Kidney (tissue), 13 donors: ENCODE measurements at regions not wholly inside any gene's neighbourhood (a gene's known extent, or its start where the extent isn't known, plus 50 kb on each side); places are given as distances from the start of the nearest gene placed in this dataset.

Source experiments
- DNase-seq, 5 donors: peaks; one replicate each; pipeline ENCODE4 v3.0.0-alpha.2; 2013 to 2020
- FAIRE-seq: peaks from 2 replicates; lab custom pipeline; 2012; peaks lifted over from hg19 to GRCh38; lab: Jason Lieb, UNC
- H3K27ac ChIP-seq, 2 donors: one replicate each; pipeline ENCODE4 v1.7.0; 2013; ENCODE audit warnings: low read depth in 2 of 2, low read length in 2 of 2, inconsistent platforms in 1 of 2
- H3K27me3 ChIP-seq: one replicate; pipeline ENCODE4 v1.7.1; 2013; ENCODE audit warnings: low read length, inconsistent platforms; ENCODE audit not compliant: control insufficient read depth, insufficient read depth
- H3K36me3 ChIP-seq, 3 donors: one replicate each; pipeline versions ENCODE4 v1.7.0 to v1.7.1; 2013; ENCODE audit warnings: low read length in 3 of 3, control low read depth in 1 of 3, inconsistent platforms in 1 of 3; ENCODE audit not compliant: insufficient read depth in 3 of 3, control insufficient read depth in 2 of 3
- H3K4me1 ChIP-seq, 3 donors: one replicate each; pipeline versions ENCODE4 v1.7.0 to v1.7.1; 2013; ENCODE audit warnings: low read length in 3 of 3, inconsistent platforms in 1 of 3, low read depth in 1 of 3; ENCODE audit not compliant: control insufficient read depth in 2 of 3, insufficient read depth in 2 of 3
- H3K4me3 ChIP-seq, 3 donors: one replicate each; pipeline versions ENCODE4 v1.7.0 to v1.8.1; 2013; ENCODE audit warnings: low read length in 3 of 3, control low read depth in 1 of 3, inconsistent platforms in 1 of 3
- H3K9ac ChIP-seq, 3 donors: one replicate each; pipeline versions ENCODE4 v1.7.0 to v1.7.1; 2013; ENCODE audit warnings: low read length in 3 of 3, control low read depth in 1 of 3, inconsistent platforms in 1 of 3
- H3K9me3 ChIP-seq, 3 donors: one replicate each; pipeline versions ENCODE4 v1.7.0 to v1.7.1; 2013; ENCODE audit warnings: low read length in 3 of 3, control low read depth in 1 of 3, inconsistent platforms in 1 of 3; ENCODE audit not compliant: control insufficient read depth in 2 of 3, insufficient read depth in 1 of 3
- intact Hi-C: fragments of 100-400 bp; cut with DNase I; formaldehyde crosslinking; loops from one replicate; pipeline ENCODE4 v1.11.1; 2022
- TF ChIP-seq, protein P1 (sequence below): IDR thresholded peaks from 3 replicates; pipeline ENCODE4 v1.5.1; 2012; ENCODE audit warnings: mild to moderate bottlenecking, moderate library complexity, borderline replicate concordance; ENCODE audit not compliant: insufficient read depth; ENCODE audit errors: extremely low read depth
- donor health status: control.
- donor health status: control.
- donor health status: control.
- donor health status: control.
- donor health status: control.
- donor health status: DM: yes; HTN: yes; CAD: no.
- donor health status: Normal renal cell carcinoma (clear cell type).

DNA sequence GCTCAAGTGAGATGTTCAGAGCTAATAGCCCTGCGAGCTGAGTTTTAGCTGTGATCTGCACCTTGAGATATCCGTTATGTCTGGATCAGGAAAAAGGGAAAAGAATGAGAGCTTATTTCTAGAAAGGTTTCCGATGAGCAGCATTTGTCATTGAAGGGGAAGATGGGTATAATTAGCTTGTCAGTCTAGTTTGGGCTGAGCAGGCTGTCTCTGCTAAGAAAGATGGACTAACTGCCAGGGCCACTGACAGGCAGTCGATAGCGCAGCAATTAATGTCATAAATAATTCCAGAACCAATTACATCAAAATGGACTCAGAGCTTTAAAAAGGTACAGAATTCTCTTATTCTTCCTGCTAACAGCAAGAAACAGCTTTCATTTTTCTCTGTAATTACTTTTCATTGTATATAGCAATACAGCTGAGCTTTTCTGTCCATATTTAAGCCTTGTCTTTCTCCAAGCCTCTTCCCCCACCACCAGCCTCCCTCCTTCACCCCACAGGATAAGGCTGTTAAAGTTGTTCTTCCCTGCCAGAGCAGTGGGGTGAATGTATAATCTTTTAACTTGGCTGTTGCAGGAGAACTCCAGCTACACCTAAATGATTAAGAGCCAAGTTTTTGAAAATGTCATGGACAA lies 1006.5 kb downstream of the KCNMA1 start:
- DNase-seq, result no peak
- H3K4me1 ChIP-seq, result no peaks in the 10 kb centered on the region
- intact Hi-C loops, result no loop called here
- H3K4me3 ChIP-seq, result no peak overlapping the region
- FAIRE-seq, result no peak
- H3K27ac ChIP-seq, result no peak overlapping the region
- H3K9me3 ChIP-seq, result no peaks in the 10 kb centered on the region
- no peaks in the 10 kb centered on the region for H3K36me3 ChIP-seq
- TF ChIP-seq, protein P1, sequence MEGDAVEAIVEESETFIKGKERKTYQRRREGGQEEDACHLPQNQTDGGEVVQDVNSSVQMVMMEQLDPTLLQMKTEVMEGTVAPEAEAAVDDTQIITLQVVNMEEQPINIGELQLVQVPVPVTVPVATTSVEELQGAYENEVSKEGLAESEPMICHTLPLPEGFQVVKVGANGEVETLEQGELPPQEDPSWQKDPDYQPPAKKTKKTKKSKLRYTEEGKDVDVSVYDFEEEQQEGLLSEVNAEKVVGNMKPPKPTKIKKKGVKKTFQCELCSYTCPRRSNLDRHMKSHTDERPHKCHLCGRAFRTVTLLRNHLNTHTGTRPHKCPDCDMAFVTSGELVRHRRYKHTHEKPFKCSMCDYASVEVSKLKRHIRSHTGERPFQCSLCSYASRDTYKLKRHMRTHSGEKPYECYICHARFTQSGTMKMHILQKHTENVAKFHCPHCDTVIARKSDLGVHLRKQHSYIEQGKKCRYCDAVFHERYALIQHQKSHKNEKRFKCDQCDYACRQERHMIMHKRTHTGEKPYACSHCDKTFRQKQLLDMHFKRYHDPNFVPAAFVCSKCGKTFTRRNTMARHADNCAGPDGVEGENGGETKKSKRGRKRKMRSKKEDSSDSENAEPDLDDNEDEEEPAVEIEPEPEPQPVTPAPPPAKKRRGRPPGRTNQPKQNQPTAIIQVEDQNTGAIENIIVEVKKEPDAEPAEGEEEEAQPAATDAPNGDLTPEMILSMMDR, result no peak
- H3K27me3 ChIP-seq, result no peaks in the 10 kb centered on the region
- H3K9ac ChIP-seq, result no peak overlapping the region

DNA sequence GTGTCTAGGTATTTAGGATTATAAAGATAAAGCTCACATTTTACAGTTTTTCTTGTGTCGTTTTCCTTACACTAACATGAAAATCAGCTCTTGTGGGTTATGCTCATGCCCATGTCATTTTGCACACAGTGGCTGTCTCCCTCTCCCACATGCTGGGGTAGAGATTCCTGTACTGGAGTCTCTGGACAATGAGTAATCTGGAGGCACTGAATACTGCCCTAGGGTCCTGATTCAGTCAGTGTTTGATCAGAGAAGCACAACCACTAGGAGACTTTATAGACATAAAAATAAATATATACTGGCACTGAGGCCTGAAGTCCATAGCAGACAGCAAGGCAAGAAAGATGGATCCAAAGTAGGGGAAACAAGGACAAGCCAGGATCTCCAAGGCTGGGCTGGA lies 1008.8 kb downstream of the KCNMA1 start:
- no peaks in the 10 kb centered on the region for H3K36me3 ChIP-seq
- no peaks in the 10 kb centered on the region for H3K9me3 ChIP-seq
- H3K4me1 ChIP-seq, result no peaks in the 10 kb centered on the region
- no peaks in the 10 kb centered on the region for H3K27me3 ChIP-seq
- DNase-seq (no peak), FAIRE-seq (no peak)
- TF ChIP-seq, protein P1, result no peak
- intact Hi-C loops, result no loop called here
- no peak overlapping the region for H3K4me3 ChIP-seq
- no peak overlapping the region for H3K9ac ChIP-seq
- H3K27ac ChIP-seq, result no peak overlapping the region

DNA sequence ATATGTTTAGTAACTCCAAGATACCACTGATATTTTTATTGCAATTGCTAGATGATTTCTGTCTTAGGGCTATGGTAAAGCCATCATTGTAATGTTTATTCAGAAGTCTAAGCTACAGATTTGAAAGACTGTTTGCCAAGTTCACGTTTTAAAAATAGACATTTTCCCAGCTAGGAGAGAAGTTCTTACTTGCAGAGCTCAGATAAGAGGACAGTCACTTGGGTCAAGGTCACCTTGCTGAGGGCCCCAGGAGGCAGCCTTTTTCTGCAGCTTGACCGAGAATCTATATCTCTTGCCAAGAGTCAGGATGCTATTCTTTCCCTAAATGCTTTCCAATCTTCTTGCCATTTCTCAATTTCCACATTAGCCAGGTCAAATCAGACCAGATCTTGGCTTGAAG lies 1011.2 kb downstream of the KCNMA1 start:
- intact Hi-C loops, result no loop called here
- Histone ChIP-seq H3K27ac (no peak overlapping the region), H3K9me3 (no peaks in the 10 kb centered on the region), H3K27me3 (no peaks in the 10 kb centered on the region), H3K4me3 (no peak overlapping the region), H3K4me1 (no peaks in the 10 kb centered on the region), H3K36me3 (no peaks in the 10 kb centered on the region), H3K9ac (no peak overlapping the region)
- FAIRE-seq (no peak), DNase-seq (no peak)
- TF ChIP-seq, protein P1, result no peak

DNA sequence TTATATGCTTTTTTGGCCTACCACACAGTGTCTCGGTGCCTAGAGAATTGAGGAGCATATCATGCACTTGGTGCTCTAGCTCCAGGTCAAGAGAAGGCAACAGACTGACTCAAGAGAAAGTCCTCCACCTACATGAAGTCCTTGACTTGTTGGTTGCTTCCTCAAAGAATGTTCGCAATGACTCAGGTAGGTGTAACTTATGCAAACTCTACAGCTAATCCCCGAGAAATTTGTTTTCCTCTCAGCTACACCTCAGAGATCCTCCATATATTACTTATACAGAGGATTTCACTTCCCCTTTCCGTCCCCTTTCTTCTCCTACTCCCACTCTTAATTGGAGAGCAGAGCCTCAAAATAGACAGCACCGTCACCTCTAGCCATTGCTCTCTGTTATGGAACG lies 1013.1 kb downstream of the KCNMA1 start:
- H3K27me3 ChIP-seq, result no peaks in the 10 kb centered on the region
- DNase-seq, result no peak
- no peaks in the 10 kb centered on the region for H3K36me3 ChIP-seq
- H3K4me3 ChIP-seq, result no peak overlapping the region
- H3K4me1 ChIP-seq, result no peaks in the 10 kb centered on the region
- intact Hi-C loops, result no loop called here
- H3K9me3 ChIP-seq, result peaks cover 0 to 3% (median 0%) of the 10 kb centered on the region in 3 donors
- FAIRE-seq, result no peak
- no peak overlapping the region for H3K27ac ChIP-seq
- TF ChIP-seq, protein P1, result no peak
- no peak overlapping the region for H3K9ac ChIP-seq
